HepG2 (cell line): ENCODE measurements at regions not wholly inside any gene's neighbourhood (a gene's known extent, or its start where the extent isn't known, plus 50 kb on each side); places are given as distances from the start of the nearest gene placed in this dataset.

Experiments
- ATAC-seq: fragments of 200-7000 bp; cut with Tn5 transposase; 3 replicates; pipeline ENCODE4 v1.9.1; 2020; ENCODE audit warnings: mild to moderate bottlenecking, moderate library complexity
- BruUV-seq: library from RNA; stranded (reverse); fragments of 400-500 nt; replicated peaks from 2 replicates; lab custom pipeline; 2021; lab: Mats Ljungman, UMichigan
- CTCF ChIA-PET: fragments of 300-600 bp; formaldehyde crosslinking; extraction: SDS; loops from one replicate; lab custom pipeline; 2021; ENCODE audit warnings: low total read pairs, inconsistent platforms, low intra/inter-chr PET ratio; lab: Yijun Ruan, JAX
- POLR2A ChIA-PET: fragments of 350-600 bp; sonication (Branson Sonifier 250); formaldehyde crosslinking; loops from one replicate; lab custom pipeline; 2020; ENCODE audit warnings: antibody characterized with exemption, inconsistent platforms; lab: Yijun Ruan, JAX
- DNase-seq: peaks from one replicate; pipeline ENCODE4 v3.0.0-alpha.2; 2015; ENCODE audit warnings: low spot score
- FAIRE-seq: peaks from 3 replicates; lab custom pipeline; 2011; peaks lifted over from hg19 to GRCh38; lab: Jason Lieb, UNC
- H2AFZ ChIP-seq: one replicate; pipeline ENCODE4 v1.6.1; 2011; ENCODE audit warnings: low read length, inconsistent platforms
- H3K27ac ChIP-seq: fragments of 300-600 bp; 3 replicates; pipeline ENCODE4 v1.8.0; 2011; ENCODE audit warnings: mixed run types, mild to moderate bottlenecking, mixed read lengths, low read length, inconsistent platforms; ENCODE audit not compliant: insufficient read depth; ENCODE audit errors: extremely low read length
- H3K27me3 ChIP-seq, 2 experiments: fragments of 200-600 bp in 1 of 2; 2 replicates in 1 of 2; 3 replicates in 1 of 2; pipeline versions ENCODE4 v1.6.0 to v1.8.0; 2011; ENCODE audit warnings: low read length in 2 of 2, mild to moderate bottlenecking in 2 of 2, moderate library complexity in 2 of 2, inconsistent platforms in 1 of 2; ENCODE audit not compliant: insufficient read depth in 2 of 2, control insufficient read depth in 1 of 2
- H3K36me3 ChIP-seq, 2 experiments: fragments of 200-600 bp in 1 of 2; replicated peaks in 1 of 2; 2 replicates in 1 of 2; 3 replicates in 1 of 2; pipeline versions ENCODE4 v1.5.1 to v1.8.0; 2011; ENCODE audit warnings: low read length in 2 of 2, inconsistent platforms in 1 of 2; ENCODE audit not compliant: insufficient read depth in 2 of 2, control insufficient read depth in 1 of 2
- H3K4me1 ChIP-seq: 2 replicates; pipeline ENCODE4 v1.5.1; 2012; ENCODE audit warnings: low read length, inconsistent platforms; ENCODE audit not compliant: insufficient read depth
- H3K4me2 ChIP-seq: 2 replicates; pipeline ENCODE4 v1.6.0; 2011; ENCODE audit warnings: low read depth, low read length, inconsistent platforms
- H3K4me3 ChIP-seq, 3 experiments: fragments of 200-600 bp in 1 of 3; sonication (generic), shearing (Covaris generic) in 1 of 3; replicated peaks in 1 of 3; 2 replicates each; pipeline ENCODE4 v1.5.1; 2011 to 2016; ENCODE audit warnings: low read length in 3 of 3, inconsistent platforms in 2 of 3, low read depth in 2 of 3, mild to moderate bottlenecking in 2 of 3, control low read depth in 1 of 3, mixed read lengths in 1 of 3; ENCODE audit not compliant: insufficient read depth in 1 of 3
- H3K79me2 ChIP-seq: one replicate; pipeline ENCODE4 v1.6.1; 2011; ENCODE audit warnings: low read length, inconsistent platforms; ENCODE audit not compliant: insufficient read depth
- H3K9ac ChIP-seq: 2 replicates; pipeline ENCODE4 v1.6.0; 2011; ENCODE audit warnings: mild to moderate bottlenecking, low read depth, low read length, inconsistent platforms; ENCODE audit not compliant: insufficient read depth
- H3K9me3 ChIP-seq: 2 replicates; pipeline ENCODE4 v1.5.1; 2012; ENCODE audit warnings: mild to moderate bottlenecking, low read length
- H4K20me1 ChIP-seq: 2 replicates; pipeline ENCODE4 v1.6.0; 2011; ENCODE audit warnings: inconsistent platforms, mild to moderate bottlenecking, low read length, moderate library complexity; ENCODE audit not compliant: insufficient read depth
- AHR ChIP-seq: IDR thresholded peaks from 2 replicates; pipeline ENCODE4 v1.6.1; 2018; ENCODE audit warnings: missing genetic modification reagents, missing compliant biosample characterization
- BRD4 ChIP-seq: sonication (generic); formaldehyde crosslinking; IDR thresholded peaks from 2 replicates; pipeline ENCODE4 v1.4.0; 2020; ENCODE audit warnings: missing genetic modification reagents
- HMG20A ChIP-seq: IDR thresholded peaks from 2 replicates; pipeline ENCODE4 v1.6.1; 2016; ENCODE audit warnings: borderline replicate concordance
- KDM3A ChIP-seq: IDR thresholded peaks from 2 replicates; pipeline ENCODE4 v1.6.1; 2018; ENCODE audit warnings: low read depth, missing compliant biosample characterization
- MIER2 ChIP-seq: IDR thresholded peaks from 2 replicates; pipeline ENCODE4 v1.6.1; 2016; ENCODE audit warnings: missing biosample characterization, missing genetic modification reagents
- PLRG1 ChIP-seq: fragments of 450-650 bp; conservative IDR thresholded peaks from 2 replicates; pipeline ENCODE4 v1.6.1; 2016
- RAD51 ChIP-seq: fragments of 450-650 bp; IDR thresholded peaks from 2 replicates; pipeline ENCODE4 v1.6.1; 2016; ENCODE audit warnings: borderline replicate concordance
- RXRA ChIP-seq: sonication (generic); formaldehyde crosslinking; IDR thresholded peaks from 2 replicates; pipeline ENCODE4 v1.5.1; 2020; ENCODE audit warnings: missing genetic modification reagents
- TEAD2 ChIP-seq: sonication (generic); formaldehyde crosslinking; IDR thresholded peaks from 2 replicates; pipeline ENCODE4 v1.9.0; 2021; ENCODE audit warnings: missing genetic modification reagents
- ZNF616 ChIP-seq: sonication (generic); formaldehyde crosslinking; IDR thresholded peaks from 2 replicates; pipeline ENCODE4 v1.5.0; 2020; ENCODE audit warnings: low read depth, mild to moderate bottlenecking, missing genetic modification reagents
- WGBS: methylation state at CpG from one replicate; pipeline ENCODE4 v1.1.6; 2017; ENCODE audit warnings: low lambda C conversion rate; 5-methylcytosine and 5-hydroxymethylcytosine counted together
- in situ Hi-C: cut with HindIII; loops from 2 replicates; pipeline ENCODE4 v1.10.0; 2017; ENCODE audit warnings: low pct_unique_long_range_greater_than_20kb; ENCODE audit not compliant: extremely low pct_ligation_motif_present
- intact Hi-C: fragments of 100-400 bp; cut with micrococcal nuclease; formaldehyde crosslinking; loops from one replicate; pipeline ENCODE4 v1.10.0; 2022; ENCODE audit not compliant: unreplicated experiment
- TF ChIP-seq, protein P1 (sequence below): sonication (generic); formaldehyde crosslinking; IDR thresholded peaks from 2 replicates; pipeline ENCODE4 v1.5.0; 2020; ENCODE audit warnings: missing genetic modification reagents, mild to moderate bottlenecking, borderline replicate concordance
- TF ChIP-seq, protein P2 (sequence below): sonication (generic); formaldehyde crosslinking; IDR thresholded peaks from 2 replicates; pipeline ENCODE4 v1.4.0; 2020; ENCODE audit warnings: low read depth, missing genetic modification reagents
- TF ChIP-seq, protein P3 (sequence below): fragments of 450-650 bp; IDR thresholded peaks from 2 replicates; pipeline ENCODE4 v1.6.1; 2017

DNA sequence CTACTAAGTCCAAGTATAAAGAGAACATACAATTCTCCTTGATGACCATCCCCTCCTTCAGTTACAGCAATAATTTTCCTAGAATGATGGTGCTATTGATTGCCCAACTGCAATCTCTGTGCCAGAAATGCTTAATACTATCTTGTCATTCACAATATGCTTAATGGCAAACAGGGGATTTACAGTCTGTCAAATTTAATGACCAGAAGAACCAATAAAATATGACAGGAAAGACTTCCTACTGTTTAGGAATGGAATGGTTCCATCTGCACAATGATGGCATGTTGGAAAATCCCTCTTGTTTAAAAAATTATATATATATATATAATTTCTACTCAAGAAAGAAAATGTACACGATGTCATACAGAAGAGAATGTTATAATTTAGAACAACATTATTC lies 623.2 kb downstream of the CCER1 start:
- no peak overlapping the region for H3K27ac ChIP-seq
- WGBS: 0% methylated on average over 1 of the region's 1 CpG
- no peak overlapping the region for H2AFZ ChIP-seq
- H3K9me3 ChIP-seq: peaks cover 11% of the 10 kb centered on the region; the same call in 1 of the 2 replicates
- intact Hi-C loops (no loop called here), in situ Hi-C loops (no loop called here)
- H3K4me3 ChIP-seq: no peak overlapping the region
- H3K9ac ChIP-seq: no peak overlapping the region
- H3K36me3 ChIP-seq: no peaks in the 10 kb centered on the region
- CTCF ChIA-PET: no interaction called here
- BruUV-seq: no TSS peak
- FAIRE-seq: no peak
- no peak for TF ChIP-seq HMG20A (CRISPR knock-in tag)
- TF ChIP-seq TEAD2 (CRISPR knock-in tag): no peak
- TF ChIP-seq RXRA (CRISPR knock-in tag): no peak
- TF ChIP-seq ZNF616 (CRISPR knock-in tag): no peak
- TF ChIP-seq, protein P1, sequence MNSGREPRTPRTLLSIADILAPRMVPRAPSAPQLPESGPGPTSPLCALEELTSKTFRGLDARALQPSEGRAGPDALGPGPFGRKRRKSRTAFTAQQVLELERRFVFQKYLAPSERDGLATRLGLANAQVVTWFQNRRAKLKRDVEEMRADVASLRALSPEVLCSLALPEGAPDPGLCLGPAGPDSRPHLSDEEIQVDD (CRISPR knock-in tag): no peak
- TF ChIP-seq RAD51: no peak
- no peak for TF ChIP-seq PLRG1
- ATAC-seq: no peak
- H4K20me1 ChIP-seq: no peaks in the 10 kb centered on the region
- no peak overlapping the region for H3K4me2 ChIP-seq
- H3K4me1 ChIP-seq: no peaks in the 10 kb centered on the region
- DNase-seq: no peak
- POLR2A ChIA-PET: no interaction called here
- no peaks in the 10 kb centered on the region for H3K27me3 ChIP-seq
- no peaks in the 10 kb centered on the region for H3K79me2 ChIP-seq

DNA sequence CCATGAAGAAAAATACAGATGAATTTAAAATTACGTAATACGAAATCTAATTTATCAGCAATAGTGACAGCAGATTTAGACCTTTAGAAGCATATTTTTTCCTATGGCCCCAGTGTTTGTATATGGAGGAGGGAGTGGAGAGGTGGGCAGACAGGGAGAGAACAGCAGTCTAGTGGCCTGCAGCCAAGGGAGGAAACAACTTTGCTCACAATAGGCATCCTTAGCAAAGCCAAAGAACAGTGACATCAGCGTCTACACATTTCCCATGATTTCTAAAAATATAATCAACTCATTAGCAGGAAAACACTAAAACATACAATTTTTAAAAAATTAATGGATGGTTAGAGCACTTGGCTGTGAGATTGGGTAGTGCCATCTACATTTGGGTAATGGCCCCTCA lies 622.6 kb upstream of the ATP2B1 start:
- H3K4me3 ChIP-seq: no peak overlapping the region
- ATAC-seq (no peak), DNase-seq (no peak), FAIRE-seq (no peak)
- no TSS peak for BruUV-seq
- ChIA-PET POLR2A (no interaction called here), CTCF (no interaction called here)
- TF ChIP-seq, protein P2, sequence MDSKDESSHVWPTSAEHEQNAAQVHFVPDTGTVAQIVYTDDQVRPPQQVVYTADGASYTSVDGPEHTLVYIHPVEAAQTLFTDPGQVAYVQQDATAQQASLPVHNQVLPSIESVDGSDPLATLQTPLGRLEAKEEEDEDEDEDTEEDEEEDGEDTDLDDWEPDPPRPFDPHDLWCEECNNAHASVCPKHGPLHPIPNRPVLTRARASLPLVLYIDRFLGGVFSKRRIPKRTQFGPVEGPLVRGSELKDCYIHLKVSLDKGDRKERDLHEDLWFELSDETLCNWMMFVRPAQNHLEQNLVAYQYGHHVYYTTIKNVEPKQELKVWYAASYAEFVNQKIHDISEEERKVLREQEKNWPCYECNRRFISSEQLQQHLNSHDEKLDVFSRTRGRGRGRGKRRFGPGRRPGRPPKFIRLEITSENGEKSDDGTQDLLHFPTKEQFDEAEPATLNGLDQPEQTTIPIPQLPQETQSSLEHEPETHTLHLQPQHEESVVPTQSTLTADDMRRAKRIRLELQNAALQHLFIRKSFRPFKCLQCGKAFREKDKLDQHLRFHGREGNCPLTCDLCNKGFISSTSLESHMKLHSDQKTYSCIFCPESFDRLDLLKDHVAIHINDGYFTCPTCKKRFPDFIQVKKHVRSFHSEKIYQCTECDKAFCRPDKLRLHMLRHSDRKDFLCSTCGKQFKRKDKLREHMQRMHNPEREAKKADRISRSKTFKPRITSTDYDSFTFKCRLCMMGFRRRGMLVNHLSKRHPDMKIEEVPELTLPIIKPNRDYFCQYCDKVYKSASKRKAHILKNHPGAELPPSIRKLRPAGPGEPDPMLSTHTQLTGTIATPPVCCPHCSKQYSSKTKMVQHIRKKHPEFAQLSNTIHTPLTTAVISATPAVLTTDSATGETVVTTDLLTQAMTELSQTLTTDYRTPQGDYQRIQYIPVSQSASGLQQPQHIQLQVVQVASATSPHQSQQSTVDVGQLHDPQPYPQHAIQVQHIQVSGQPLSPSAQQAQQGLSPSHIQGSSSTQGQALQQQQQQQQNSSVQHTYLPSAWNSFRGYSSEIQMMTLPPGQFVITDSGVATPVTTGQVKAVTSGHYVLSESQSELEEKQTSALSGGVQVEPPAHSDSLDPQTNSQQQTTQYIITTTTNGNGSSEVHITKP (CRISPR knock-in tag): no peak
- TF ChIP-seq, protein P3, sequence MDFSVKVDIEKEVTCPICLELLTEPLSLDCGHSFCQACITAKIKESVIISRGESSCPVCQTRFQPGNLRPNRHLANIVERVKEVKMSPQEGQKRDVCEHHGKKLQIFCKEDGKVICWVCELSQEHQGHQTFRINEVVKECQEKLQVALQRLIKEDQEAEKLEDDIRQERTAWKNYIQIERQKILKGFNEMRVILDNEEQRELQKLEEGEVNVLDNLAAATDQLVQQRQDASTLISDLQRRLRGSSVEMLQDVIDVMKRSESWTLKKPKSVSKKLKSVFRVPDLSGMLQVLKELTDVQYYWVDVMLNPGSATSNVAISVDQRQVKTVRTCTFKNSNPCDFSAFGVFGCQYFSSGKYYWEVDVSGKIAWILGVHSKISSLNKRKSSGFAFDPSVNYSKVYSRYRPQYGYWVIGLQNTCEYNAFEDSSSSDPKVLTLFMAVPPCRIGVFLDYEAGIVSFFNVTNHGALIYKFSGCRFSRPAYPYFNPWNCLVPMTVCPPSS: no peak
- TF ChIP-seq MIER2 (CRISPR knock-in tag) (no peak), AHR (no peak), BRD4 (CRISPR knock-in tag) (no peak), KDM3A (CRISPR knock-in tag) (no peak), HMG20A (CRISPR knock-in tag) (no peak)
- H3K36me3 ChIP-seq: no peaks in the 10 kb centered on the region
- 13% methylated on average over 3 of the region's 3 CpGs for WGBS
- H2AFZ ChIP-seq: no peak overlapping the region
- no peaks in the 10 kb centered on the region for H3K79me2 ChIP-seq
- H3K4me1 ChIP-seq: no peaks in the 10 kb centered on the region
- no peak overlapping the region for H3K27ac ChIP-seq
- no peak overlapping the region for H3K9ac ChIP-seq
- H4K20me1 ChIP-seq: no peaks in the 10 kb centered on the region
- in situ Hi-C loops: no loop called here
- no peak overlapping the region for H3K4me2 ChIP-seq
- intact Hi-C loops: no loop called here
- peaks cover 11% of the 10 kb centered on the region; the same call in 1 of the 2 replicates for H3K9me3 ChIP-seq
- H3K27me3 ChIP-seq: no peaks in the 10 kb centered on the region
